Cardiac septum (tissue), 1 donor: ENCODE measurements at regions not wholly inside any gene's neighbourhood (a gene's known extent, or its start where the extent isn't known, plus 50 kb on each side); places are given as distances from the start of the nearest gene placed in this dataset.

Source experiments
- DNase-seq: peaks from one replicate; pipeline ENCODE4 v3.0.0-alpha.2; 2020; ENCODE audit warnings: low spot score
- intact Hi-C: fragments of 100-400 bp; cut with DNase I; formaldehyde crosslinking; loops from one replicate; pipeline ENCODE4 v1.14.0; 2022
- donor health status: DM: no; HTN: no; CAD: no.

DNA sequence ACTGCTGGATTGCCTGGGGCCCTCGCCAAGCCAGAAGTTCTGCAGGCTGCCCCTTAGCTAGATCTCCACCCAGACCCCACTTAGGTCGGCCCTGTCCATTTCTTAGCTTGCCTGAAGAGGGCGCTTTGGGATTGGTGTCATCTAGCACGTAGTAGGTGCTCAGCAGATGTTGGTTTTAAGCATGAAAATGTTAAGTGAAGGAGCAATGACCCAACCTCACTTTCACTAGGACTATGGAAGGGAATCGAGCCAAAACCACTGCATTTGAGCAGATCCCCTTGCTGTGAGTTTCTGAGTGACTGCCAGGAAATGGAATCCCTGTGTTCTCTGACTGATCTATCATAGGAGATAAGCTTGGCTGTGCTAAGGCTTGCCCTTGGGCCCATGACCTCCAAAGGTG lies 131.7 kb upstream of the EEPD1 start:
- no peak for DNase-seq
- intact Hi-C loops: no loop called here

DNA sequence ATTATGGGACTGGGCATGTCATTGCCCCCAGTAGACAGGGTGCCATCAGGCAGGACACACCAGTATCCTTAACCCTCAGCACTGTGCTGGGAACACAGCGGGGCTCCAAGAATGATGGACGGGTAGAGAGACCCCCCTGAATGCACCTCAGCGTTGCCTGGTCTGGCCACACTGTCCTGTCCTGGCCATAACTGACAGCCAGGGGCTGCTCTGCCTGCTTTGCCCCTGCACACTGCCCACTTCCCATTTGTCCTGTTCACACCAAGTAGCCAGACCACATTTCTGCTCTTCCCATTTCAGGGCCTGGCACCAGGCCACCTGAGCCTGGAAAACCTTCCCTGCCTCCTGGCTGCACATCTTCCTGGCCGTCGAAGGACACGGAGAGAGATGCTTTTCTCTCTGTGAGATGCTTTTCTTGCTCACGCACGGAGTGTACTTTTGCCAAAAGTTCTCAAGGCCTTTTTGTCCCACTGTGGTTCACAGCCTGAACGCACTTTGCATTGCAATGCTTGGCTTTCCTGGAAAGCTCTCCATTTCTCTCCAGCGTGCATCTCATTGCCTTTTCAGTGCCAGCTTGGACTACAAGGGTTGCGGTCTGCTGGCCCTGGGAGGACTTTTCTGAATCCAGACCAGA lies 131.0 kb upstream of the EEPD1 start:
- no peak for DNase-seq
- intact Hi-C loops: no loop called here

DNA sequence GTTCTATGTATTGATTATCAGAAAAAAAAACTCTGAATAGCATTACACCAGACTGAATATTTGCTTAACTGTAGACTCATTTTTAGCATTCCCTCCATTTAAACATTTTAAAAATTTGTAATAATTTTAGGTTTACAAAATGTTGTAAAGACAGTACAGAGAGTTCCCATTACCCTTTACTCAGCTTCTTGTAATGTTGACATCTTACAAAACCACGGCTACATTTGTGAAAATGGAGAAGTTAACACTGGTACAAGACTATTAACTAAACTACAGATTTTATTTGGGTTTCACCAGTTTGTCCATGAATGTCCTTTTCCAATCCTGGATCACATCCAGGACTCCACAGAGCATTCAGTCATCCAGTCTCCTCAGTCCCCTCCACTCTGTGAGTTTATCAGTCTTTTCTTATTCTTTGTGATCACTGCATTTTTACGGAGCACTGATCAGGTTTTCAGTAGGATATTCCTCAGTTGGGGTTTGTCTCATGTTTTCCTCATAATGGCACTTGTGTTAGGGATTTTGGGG lies 130.0 kb upstream of the EEPD1 start:
- intact Hi-C loops: no loop called here
- no peak for DNase-seq

DNA sequence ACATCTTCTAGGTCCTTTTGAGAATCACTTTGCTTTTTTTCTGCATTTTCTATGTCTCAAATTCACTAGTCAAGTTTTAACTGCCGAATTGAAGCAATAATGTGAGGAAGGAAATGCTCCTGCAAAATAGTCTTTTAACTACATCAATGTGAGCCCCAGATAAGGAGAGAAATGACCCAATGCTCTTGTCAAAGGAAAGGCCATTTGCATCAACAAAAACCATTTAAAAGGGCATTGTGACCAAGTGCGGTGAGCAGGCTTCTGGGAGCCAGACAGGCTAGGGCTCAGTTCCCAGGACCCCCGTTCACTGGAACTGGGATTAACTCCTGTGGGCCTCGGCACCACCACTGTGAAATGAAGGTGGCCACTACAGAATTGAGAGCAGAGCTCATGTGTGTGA lies 127.9 kb upstream of the EEPD1 start:
- intact Hi-C loops: no loop called here
- DNase-seq: no peak

DNA sequence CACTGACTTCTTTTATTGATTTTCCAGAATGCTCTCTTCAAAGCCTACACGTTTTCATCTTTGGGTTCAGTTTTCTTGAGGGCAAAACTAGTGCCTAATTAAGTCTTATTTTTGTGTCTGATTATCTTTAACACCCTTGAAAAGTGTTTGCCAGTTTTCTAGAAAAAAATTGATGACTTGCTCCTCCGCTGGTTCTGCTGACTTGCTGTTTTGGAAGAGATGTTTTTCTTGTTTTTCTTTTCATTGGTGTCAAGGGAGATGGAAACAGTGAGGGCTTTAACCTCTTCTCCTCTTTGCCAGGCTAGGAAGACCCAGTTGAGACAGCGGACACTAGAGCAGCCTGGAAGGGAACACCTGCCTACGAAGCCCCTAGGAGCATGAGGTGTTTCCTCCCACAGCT lies 123.7 kb upstream of the EEPD1 start:
- intact Hi-C loops: no loop called here

DNA sequence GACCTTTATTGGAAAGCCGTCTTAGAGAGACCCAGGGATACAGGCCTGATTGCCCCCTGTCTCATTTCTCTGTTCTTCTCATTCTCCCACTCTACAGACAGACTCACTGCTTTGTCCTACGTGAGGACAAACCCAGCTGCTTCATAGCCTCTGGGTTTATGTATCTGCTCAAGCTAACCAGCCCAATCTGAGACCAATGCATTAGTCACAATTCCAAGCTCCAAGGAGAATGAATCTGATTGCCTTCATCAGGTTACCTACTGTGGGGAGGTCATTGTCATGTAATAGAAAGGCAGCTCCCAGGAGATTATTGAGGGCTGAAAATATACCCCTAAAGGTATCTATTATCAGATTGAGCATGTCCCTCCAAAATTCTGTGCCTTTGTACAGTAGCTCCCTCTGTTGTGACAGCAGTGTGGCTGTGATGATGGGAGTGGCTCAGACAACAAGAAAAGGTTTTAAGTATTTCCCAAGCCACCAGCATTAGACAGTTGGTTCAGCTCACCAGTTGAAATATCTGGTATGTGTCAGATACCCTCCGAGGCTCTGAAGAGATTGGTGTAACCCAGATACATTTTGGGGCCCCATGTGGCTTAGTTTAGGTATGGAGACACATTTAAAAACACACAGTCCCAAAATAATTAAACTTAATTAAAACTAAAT lies 123.1 kb upstream of the EEPD1 start:
- intact Hi-C loops: no loop called here
- DNase-seq: no peak

More for the DNA sequence above, 123.7 kb upstream of the EEPD1 start:
- no peak for DNase-seq

DNA sequence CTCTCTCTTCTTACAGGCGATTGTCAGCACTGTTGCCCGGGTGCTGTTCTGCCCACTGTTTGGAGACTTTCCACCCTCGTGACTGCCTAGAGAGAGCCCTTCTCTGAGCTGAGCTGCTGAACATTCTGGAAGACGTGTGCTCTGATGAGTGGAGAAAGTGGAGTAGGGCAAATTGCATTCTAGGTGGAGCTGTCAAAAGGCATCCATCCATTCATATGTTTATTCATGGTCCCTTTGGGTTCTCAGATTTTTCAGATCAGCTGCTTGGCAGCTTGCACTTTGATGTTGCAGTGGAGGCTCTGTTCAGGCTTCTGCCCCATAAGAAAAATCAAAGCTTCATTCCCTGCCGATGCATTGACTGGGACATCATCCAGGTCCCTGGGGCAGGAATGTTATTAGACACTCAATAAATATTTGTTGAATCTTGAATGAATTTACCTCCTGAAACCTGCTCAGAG lies 120.7 kb upstream of the EEPD1 start:
- intact Hi-C loops: no loop called here
- no peak for DNase-seq

DNA sequence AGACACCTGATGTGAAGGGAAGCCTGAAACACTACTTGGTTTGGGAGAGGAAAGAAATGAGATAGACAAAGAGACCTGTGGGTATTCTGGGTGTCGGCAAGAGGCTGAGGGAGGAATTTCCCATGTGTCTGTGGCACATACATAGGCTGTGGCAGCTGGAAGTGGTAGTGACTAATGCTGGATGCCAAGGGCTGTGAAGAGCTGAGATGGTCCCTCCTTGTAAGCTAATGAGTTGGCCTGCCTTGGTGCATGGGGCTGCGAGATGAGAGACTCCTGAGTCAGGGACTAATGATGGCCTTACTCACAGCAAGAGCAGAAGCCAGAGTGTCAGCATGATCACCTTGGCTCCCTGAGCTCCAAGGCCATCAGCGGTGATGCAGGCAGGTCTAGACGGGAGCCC lies 119.0 kb upstream of the EEPD1 start:
- intact Hi-C loops: no loop called here
- no peak for DNase-seq

DNA sequence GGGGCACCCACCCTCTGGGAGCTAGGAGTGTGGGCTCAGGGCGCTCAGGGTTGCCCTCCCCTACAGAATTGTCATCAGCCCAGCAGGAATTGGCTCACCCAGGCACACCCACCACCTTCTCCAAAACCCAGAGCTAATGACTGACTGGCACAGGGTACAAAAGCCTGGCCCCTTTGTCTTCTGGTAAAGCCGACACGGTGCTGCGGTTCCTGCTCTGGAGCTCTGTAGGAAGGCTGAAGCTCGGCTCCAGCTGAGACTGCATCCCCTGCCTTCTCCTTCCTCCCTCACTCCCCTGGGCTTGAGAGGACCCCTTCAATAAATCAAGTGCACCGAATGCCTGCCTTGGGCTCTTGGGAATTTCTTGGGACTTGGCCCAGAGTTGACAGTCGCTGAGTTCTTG lies 117.9 kb upstream of the EEPD1 start:
- intact Hi-C loops: loop anchor here (5.0 kb wide), 2 partner anchors 42 to 257 kb away; no protein-coding TSS in a partner anchor
- no peak for DNase-seq

DNA sequence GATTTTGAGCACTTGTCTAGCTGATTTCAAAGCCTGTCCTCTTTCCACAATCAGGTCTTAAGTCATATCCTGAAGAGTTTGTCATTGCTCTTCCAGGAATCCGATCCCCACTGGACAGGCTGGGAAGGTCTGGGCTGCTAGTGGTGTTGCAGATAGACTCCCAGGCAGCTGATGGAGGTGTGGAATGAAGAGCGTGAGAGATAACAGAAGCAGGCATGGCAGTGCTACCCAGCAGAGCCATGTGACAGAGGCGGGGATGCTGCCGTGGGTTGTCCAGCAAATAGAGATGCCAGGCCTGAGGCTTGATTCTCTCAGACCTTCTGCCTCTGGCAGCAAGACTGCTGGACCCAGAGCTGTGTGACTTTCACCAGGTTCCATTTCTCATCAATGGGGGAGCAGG lies 116.5 kb upstream of the EEPD1 start:
- intact Hi-C loops: loop anchor here (5.0 kb wide), 2 partner anchors 41 to 256 kb away; no protein-coding TSS in a partner anchor
- DNase-seq: no peak

DNA sequence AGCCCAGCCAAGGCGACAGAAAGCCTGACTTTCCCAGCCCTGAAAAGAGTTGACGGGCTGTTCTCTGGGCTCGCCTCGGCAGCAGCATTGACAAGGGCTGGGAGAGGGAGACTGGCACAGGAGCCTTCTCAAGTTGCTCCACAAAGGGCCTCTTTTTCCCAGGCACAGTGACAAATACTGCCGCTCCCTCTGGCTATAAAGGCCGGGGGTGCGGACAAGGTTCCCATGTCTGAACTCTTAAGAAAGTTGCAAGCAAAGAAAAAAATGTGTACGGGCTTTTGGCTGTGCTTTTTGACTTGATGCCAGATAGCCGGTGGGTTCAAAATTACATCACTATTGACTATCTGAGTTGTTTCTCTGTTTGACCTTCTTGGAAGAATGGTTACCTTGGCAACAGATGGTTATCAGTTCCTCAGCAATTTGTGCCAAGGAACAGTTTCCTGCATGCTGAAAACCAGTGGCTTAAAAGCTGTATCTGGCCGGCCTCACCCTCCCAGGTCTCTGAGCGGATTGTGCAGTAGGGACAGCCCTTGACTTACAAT lies 115.9 kb upstream of the EEPD1 start:
- intact Hi-C loops: loop anchor here (5.0 kb wide), 2 partner anchors 40 to 255 kb away; no protein-coding TSS in a partner anchor
- no peak for DNase-seq

DNA sequence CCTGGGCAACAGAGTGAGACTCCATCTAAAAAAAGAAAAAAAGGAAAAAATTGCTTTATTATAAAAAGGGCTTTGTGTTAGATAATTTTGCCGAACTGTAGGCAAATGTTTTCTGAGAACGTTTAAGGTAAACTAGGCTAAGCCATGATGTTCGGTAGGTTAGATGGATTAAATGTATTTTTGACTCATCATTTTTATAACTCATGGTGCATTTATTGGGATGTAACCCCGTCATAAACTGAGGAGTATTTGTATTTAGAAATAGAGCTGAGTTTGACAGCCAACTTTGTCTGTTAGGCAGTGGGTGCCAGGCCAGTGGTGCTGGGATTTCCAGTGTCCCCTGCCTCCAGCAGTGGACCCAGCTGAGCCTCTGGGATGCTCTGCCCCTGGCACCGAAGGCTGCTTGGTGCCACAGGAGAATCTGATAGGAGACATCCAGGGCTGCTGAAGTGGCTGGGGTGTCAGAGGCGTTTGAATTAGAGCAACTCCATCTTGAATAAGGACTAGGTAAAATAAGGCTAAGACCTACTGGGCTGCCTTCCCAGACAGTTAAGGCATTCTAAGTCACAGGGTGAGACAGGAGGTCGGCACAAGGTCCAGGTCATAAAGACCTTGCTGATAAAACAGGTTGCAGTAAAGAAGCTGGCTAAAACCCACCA lies 114.9 kb upstream of the EEPD1 start:
- no peak for DNase-seq

DNA sequence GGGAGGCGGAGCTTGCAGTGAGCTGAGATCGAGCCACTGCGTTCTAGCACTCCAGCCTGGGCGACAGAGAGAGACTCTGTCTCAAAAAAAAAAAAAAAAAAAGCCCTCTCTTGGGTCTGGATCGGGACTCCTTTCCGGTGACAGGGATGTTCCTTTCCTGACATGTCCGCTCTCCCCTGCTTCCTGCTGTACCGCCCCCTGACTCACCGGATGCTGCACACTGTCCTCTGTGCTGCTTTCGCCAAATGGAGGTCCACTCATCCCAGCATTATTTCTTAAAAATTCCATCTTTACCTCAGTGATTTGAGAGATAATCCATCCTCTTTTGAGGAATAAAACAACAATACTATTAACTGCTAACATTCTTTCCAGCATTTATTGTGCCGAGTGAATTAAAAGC lies 113.8 kb upstream of the EEPD1 start:
- intact Hi-C loops: loop anchor here (5.0 kb wide), 2 partner anchors 38 to 253 kb away; no protein-coding TSS in a partner anchor
- no peak for DNase-seq

More for the DNA sequence above, 114.9 kb upstream of the EEPD1 start:
- intact Hi-C loops: loop anchor here (5.0 kb wide), 2 partner anchors 39 to 254 kb away; no protein-coding TSS in a partner anchor

DNA sequence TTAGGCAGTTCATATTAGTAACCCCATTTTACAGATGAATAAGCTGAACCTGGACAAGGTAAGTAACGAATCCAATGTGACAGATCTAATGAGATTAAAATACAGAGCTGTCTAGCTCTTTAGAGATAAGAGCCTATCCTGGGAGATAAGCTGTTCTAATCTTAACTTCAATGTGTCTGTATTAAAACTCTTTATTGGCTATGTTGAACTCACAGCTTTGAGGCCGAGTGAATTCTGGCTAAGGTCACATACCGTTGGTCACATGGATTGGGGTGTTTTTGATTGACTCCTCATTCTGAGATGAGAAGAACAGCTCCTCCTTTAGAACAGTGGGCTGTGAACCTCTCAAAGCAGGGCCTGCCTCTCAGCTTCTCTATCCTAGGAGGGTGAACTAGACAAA lies 113.4 kb upstream of the EEPD1 start:
- intact Hi-C loops: loop anchor here (5.0 kb wide), 2 partner anchors 38 to 253 kb away; no protein-coding TSS in a partner anchor
- no peak for DNase-seq

DNA sequence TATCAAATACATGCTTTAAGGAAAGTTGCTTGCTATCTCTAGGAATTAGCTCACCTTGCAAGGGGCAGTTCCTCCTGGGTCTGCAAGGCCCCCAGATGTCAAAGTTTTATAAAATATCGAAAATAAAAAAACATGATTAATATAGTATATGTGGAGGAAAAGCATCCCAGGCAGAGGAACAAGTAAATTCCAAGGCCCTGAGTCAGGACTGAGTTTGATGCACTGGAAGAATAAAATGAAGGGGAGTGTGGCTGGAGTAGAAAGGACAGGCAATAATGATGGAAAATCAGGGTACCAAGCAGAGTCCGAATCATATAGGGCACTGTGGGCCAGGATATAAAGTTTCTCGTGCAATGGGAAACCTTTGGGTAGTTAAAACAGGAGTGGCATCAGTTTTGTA lies 112.4 kb upstream of the EEPD1 start:
- no peak for DNase-seq
- intact Hi-C loops: no loop called here

DNA sequence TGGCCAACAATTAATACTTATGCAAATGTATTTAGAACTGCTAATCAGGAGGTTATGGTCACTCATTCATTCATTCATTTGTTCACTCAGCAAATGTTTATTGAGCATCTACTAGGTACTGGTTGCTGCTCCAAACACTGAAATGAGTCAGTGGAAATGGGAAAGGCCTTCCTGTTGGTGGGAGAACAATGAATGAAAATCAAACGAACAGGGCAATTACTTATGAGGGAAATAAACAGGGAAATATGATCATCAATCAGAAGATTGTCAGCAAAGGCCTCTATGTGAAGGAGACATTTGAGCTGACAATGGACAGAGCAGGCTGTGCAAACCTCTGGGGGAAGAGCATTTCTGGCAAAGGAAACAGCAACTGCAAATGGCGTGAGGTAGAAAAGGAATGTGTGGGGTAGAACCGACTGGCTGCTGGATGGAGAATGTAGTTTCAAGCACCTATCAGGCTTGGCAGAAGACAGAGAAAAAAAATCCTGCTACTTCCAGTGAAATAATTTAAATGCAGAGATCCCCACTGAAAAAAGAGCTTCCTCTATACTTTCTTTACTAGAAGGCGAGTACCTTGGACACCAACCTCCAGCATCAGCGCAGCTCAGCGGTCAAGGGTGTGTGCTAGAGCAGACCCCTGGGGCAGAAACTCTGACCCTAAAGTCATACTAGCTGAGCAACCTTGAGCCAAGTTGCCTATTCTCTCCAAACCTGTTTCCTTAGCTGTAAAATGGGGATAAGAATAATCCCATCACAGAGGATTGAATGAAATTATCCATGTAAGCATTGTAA lies 108.8 kb upstream of the EEPD1 start:
- intact Hi-C loops: no loop called here
- DNase-seq: no peak

DNA sequence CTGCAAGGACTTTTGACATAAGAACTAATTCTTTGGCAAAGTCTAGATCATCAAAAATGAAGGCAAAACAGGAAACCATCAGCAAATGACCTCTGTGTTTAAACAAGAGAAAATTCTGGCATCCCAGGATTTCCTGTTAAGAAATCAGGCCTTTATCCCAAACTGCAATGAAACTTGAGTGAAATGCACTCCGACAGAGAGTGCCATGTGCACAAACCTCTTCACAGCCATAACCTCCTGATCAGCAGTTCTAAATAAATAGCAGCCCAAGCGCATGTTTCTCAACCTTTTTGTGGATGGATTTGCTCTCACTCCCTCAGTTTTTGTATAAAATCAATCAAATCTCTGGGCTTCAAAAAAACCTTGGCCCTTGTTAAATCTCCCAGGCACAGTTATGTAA lies 107.7 kb upstream of the EEPD1 start:
- intact Hi-C loops: loop anchor here (5.0 kb wide), 1 partner anchor 257 kb away; no protein-coding TSS in a partner anchor
- no peak for DNase-seq

DNA sequence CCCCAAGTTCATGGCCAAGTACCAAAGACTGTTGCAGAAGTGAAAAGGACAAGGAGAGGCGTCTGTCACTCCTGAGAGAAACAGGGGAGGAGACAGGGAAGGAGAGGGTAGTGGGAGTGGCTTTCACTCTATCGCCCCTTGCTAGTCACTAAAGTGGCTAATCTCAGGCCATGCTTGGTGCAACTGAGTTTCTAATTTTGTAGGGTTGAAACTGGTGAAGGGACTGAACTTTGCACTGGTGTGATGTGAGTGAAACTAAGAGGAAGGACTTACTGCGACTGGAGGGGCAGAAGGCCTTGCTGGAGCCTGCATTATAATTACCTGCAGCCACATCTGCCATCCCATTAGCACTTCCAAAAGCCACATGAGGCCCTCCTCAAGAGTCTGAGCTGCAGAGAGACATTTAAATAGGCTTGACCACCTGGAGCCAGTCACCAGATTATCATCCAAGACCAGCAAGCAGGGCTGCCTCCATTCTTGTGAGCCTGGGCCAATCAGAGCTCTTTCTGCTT lies 107.2 kb upstream of the EEPD1 start:
- DNase-seq: no peak
- intact Hi-C loops: loop anchor here (5.0 kb wide), 1 partner anchor 256 kb away; no protein-coding TSS in a partner anchor

DNA sequence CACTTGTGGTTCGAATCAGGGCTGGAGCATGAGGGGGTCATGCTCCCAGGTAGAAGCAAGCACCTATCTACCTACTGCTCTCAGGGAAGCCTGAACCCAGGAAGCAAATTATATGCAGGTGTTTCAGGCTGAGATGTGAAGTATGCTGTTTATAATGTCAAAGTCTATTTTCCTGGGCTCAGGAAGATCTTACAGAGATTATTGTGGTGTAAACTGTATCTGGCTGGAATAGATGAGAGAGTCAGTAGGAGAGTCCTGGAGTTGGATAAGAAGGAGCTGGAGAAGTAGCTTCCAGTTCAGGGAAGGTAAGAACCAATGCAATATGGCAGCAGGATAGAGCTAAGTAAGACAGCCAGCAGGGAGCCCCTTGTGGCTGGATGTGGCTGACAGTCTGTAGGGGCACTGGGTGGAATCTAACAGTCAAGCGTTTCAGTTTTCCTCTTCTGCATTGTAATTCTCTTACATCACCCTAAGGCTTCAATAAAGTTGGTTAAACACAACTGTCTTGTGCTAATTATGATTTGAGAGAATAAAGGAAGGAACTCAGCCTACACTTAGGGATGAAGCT lies 105.9 kb upstream of the EEPD1 start:
- intact Hi-C loops: loop anchor here (5.0 kb wide), 1 partner anchor 255 kb away; no protein-coding TSS in a partner anchor
- DNase-seq: no peak
